ENCODE measurements at regions not wholly inside any gene's neighbourhood (a gene's known extent, or its start where the extent isn't known, plus 50 kb on each side); places are given as distances from the start of the nearest gene placed in this dataset.

GRCh38 chr13:33508060-33508459 is 222.5 kb upstream of the STARD13 start:
- Histone ChIP-seq H3K36me3 (no peaks in the 10 kb centered on the region), H3K27ac (no peak overlapping the region), H3K4me3 (no peak overlapping the region), H3K4me1 (no peaks in the 10 kb centered on the region), H3K27me3 (no peaks in the 10 kb centered on the region), H3K9me3 (no peaks in the 10 kb centered on the region)
- no peak for TF ChIP-seq CTCF (IDR thresholded peaks at IDR 0.05)
- ATAC-seq (no peak), FAIRE-seq (no peak), DNase-seq (no peak)
- WGBS, 2 donors: 92 to 100% methylated on average over 1 of the region's 1 CpG
- intact Hi-C loops (cut with DNase I): no loop called here

- ATAC-seq (peak; percentile 28 to 87 (median 79)), FAIRE-seq (no peak), DNase-seq (peak in 1 of 6 donors; percentile 20)
- WGBS, 2 donors: 71 to 80% methylated on average over 5 of the region's 5 CpGs
- no peaks in the 10 kb centered on the region for H3K4me1 ChIP-seq
- H3K36me3 ChIP-seq: no peaks in the 10 kb centered on the region
- no peak for TF ChIP-seq CTCF (IDR thresholded peaks at IDR 0.05)
- intact Hi-C loops (cut with DNase I): no loop called here
- H3K9me3 ChIP-seq: no peaks in the 10 kb centered on the region
- no peak overlapping the region for H3K4me3 ChIP-seq
- H3K27me3 ChIP-seq: no peaks in the 10 kb centered on the region
- H3K27ac ChIP-seq: peak overlapping the region in 3 of 4 donors; percentile 43 to 65 (median 65)
Measured at GRCh38 chr13:33509642-33510229, 224.2 kb upstream of the STARD13 start.

GRCh38 chr13:33510350-33510970 is 224.9 kb upstream of the STARD13 start:
- H3K36me3 ChIP-seq: no peaks in the 10 kb centered on the region
- H3K9me3 ChIP-seq: no peaks in the 10 kb centered on the region
- DNase-seq (no peak), FAIRE-seq (no peak), ATAC-seq (no peak)
- peak overlapping the region in 2 of 4 donors; percentile 65 for H3K27ac ChIP-seq
- no peak overlapping the region for H3K4me3 ChIP-seq
- H3K27me3 ChIP-seq: no peaks in the 10 kb centered on the region
- intact Hi-C loops (cut with DNase I): no loop called here
- H3K4me1 ChIP-seq: no peaks in the 10 kb centered on the region
- TF ChIP-seq CTCF (IDR thresholded peaks at IDR 0.05): no peak

- WGBS, 2 donors: 89 to 93% methylated on average over 2 of the region's 2 CpGs
- no peaks in the 10 kb centered on the region for H3K27me3 ChIP-seq
- intact Hi-C loops (cut with DNase I): no loop called here
- no peak for DNase-seq
- no peaks in the 10 kb centered on the region for H3K4me1 ChIP-seq
- no peaks in the 10 kb centered on the region for H3K36me3 ChIP-seq
- FAIRE-seq: no peak
- H3K4me3 ChIP-seq: no peak overlapping the region
- ATAC-seq: no peak
- no peak for TF ChIP-seq CTCF (IDR thresholded peaks at IDR 0.05)
- H3K27ac ChIP-seq: no peak overlapping the region
- H3K9me3 ChIP-seq: no peaks in the 10 kb centered on the region
Measured at GRCh38 chr13:33512880-33513554, 227.5 kb upstream of the STARD13 start.

- H3K27ac ChIP-seq: no peak overlapping the region
- ATAC-seq (no peak), FAIRE-seq (no peak), DNase-seq (no peak)
- intact Hi-C loops (cut with DNase I): no loop called here
- no peaks in the 10 kb centered on the region for H3K4me1 ChIP-seq
- no peaks in the 10 kb centered on the region for H3K27me3 ChIP-seq
- 93 to 97% methylated on average over 4 of the region's 4 CpGs for WGBS, 2 donors
- no peaks in the 10 kb centered on the region for H3K9me3 ChIP-seq
- no peaks in the 10 kb centered on the region for H3K36me3 ChIP-seq
- TF ChIP-seq CTCF (IDR thresholded peaks at IDR 0.05): no peak
- no peak overlapping the region for H3K4me3 ChIP-seq
Measured at GRCh38 chr13:33514362-33514761, 228.8 kb upstream of the STARD13 start.

All from pancreas (tissue), 10 donors.